ENCODE measurements at regions not wholly inside any gene's neighbourhood (a gene's known extent, or its start where the extent isn't known, plus 50 kb on each side); places are given as distances from the start of the nearest gene placed in this dataset.

DNA sequence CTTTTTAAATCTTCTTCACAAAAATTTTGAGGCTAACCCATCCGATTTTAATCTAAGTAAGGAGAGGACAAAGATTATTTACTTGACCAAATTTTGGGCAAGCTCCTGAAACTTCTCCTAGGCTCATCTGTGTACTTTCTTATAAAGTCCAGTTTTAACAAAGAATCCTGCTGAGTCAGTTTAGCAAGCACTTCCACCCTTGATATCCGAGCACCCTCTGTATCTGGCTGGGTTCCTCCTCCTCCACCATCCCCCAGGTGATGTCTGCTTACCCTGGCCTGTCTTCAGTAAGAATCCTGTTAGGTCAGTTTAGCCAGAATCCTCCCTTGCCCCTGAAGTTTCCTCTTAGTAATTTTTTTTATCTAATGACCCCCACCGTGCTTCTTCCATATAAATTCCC, 140.5 kb downstream of the PHLDA1 start:
- no peak overlapping the region for H3K9ac ChIP-seq
- 91% methylated on average over 3 of the region's 3 CpGs for WGBS (ENCODE audit: low lambda C conversion rate)
- no peaks in the 10 kb centered on the region for H3F3A ChIP-seq (replicated peaks; ENCODE audit: insufficient read depth)

More for the DNA sequence above, 140.5 kb downstream of the PHLDA1 start:
- Histone ChIP-seq H3K79me2 (ENCODE audit: insufficient read depth) (no peaks in the 10 kb centered on the region), H3K36me3 (replicated peaks in 1 of 2; ENCODE audit: control insufficient read depth in 1 of 2, insufficient read depth in 2 of 2, low read length in 1 of 2) (no peaks in the 10 kb centered on the region), H2AFZ (ENCODE audit: low read depth) (no peak overlapping the region), H4K20me1 (ENCODE audit: insufficient read depth) (no peaks in the 10 kb centered on the region), H3K4me2 (no peak overlapping the region), H3K9me3 (no peaks in the 10 kb centered on the region), H3K9me2 (no peaks in the 10 kb centered on the region), H3K4me1 (ENCODE audit: control insufficient read depth in 1 of 2, insufficient read depth in 2 of 2, low read depth in 1 of 2, low read length in 1 of 2) (no peaks in the 10 kb centered on the region), H3K27me3 (ENCODE audit: insufficient read depth) (no peaks in the 10 kb centered on the region), H3K4me3 (ENCODE audit: low read depth in 2 of 2, low read length in 1 of 2) (no peak overlapping the region), H3K27ac (ENCODE audit: low read depth in 2 of 2, low read length in 1 of 2) (no peak overlapping the region)
- DNase-seq = no peak
- ChIA-PET POLR2A (no interaction called here), CTCF (no interaction called here)
- TF ChIP-seq, protein P1, sequence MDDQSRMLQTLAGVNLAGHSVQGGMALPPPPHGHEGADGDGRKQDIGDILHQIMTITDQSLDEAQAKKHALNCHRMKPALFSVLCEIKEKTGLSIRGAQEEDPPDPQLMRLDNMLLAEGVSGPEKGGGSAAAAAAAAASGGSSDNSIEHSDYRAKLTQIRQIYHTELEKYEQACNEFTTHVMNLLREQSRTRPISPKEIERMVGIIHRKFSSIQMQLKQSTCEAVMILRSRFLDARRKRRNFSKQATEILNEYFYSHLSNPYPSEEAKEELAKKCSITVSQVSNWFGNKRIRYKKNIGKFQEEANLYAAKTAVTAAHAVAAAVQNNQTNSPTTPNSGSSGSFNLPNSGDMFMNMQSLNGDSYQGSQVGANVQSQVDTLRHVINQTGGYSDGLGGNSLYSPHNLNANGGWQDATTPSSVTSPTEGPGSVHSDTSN (IDR thresholded peaks at IDR 0.05) = no peak
- TF ChIP-seq TEAD4 (IDR thresholded peaks at IDR 0.05; ENCODE audit: borderline replicate concordance, insufficient read depth) (no peak), TCF12 (IDR thresholded peaks at IDR 0.05) (no peak), RFX5 (IDR thresholded peaks at IDR 0.05; ENCODE audit: low read length) (no peak), GABPA (IDR thresholded peaks at IDR 0.05; ENCODE audit: low read depth) (no peak), SIN3A (IDR thresholded peaks at IDR 0.05; ENCODE audit: borderline replicate concordance, low read depth, low read length) (no peak), FOSL2 (IDR thresholded peaks at IDR 0.05; ENCODE audit: borderline replicate concordance, low read depth) (no peak), NRF1 (IDR thresholded peaks at IDR 0.05; ENCODE audit: low read depth, low read length) (no peak), JUND (IDR thresholded peaks at IDR 0.05) (no peak), MEF2A (IDR thresholded peaks at IDR 0.05; ENCODE audit: borderline replicate concordance, low read depth) (no peak), POLR2AphosphoS5 (IDR thresholded peaks at IDR 0.05; ENCODE audit: low read depth, low read length) (no peak), RCOR1 (IDR thresholded peaks at IDR 0.05; ENCODE audit: low read length) (no peak), SMC3 (IDR thresholded peaks at IDR 0.05; ENCODE audit: low read depth, low read length) (no peak), CHD2 (IDR thresholded peaks at IDR 0.05; ENCODE audit: low read length, partially characterized antibody) (no peak)
- TF ChIP-seq, protein P2, sequence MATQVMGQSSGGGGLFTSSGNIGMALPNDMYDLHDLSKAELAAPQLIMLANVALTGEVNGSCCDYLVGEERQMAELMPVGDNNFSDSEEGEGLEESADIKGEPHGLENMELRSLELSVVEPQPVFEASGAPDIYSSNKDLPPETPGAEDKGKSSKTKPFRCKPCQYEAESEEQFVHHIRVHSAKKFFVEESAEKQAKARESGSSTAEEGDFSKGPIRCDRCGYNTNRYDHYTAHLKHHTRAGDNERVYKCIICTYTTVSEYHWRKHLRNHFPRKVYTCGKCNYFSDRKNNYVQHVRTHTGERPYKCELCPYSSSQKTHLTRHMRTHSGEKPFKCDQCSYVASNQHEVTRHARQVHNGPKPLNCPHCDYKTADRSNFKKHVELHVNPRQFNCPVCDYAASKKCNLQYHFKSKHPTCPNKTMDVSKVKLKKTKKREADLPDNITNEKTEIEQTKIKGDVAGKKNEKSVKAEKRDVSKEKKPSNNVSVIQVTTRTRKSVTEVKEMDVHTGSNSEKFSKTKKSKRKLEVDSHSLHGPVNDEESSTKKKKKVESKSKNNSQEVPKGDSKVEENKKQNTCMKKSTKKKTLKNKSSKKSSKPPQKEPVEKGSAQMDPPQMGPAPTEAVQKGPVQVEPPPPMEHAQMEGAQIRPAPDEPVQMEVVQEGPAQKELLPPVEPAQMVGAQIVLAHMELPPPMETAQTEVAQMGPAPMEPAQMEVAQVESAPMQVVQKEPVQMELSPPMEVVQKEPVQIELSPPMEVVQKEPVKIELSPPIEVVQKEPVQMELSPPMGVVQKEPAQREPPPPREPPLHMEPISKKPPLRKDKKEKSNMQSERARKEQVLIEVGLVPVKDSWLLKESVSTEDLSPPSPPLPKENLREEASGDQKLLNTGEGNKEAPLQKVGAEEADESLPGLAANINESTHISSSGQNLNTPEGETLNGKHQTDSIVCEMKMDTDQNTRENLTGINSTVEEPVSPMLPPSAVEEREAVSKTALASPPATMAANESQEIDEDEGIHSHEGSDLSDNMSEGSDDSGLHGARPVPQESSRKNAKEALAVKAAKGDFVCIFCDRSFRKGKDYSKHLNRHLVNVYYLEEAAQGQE (IDR thresholded peaks at IDR 0.05; ENCODE audit: low read depth, low read length) = no peak
- TF ChIP-seq, protein P3, sequence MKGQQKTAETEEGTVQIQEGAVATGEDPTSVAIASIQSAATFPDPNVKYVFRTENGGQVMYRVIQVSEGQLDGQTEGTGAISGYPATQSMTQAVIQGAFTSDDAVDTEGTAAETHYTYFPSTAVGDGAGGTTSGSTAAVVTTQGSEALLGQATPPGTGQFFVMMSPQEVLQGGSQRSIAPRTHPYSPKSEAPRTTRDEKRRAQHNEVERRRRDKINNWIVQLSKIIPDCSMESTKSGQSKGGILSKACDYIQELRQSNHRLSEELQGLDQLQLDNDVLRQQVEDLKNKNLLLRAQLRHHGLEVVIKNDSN (IDR thresholded peaks at IDR 0.05; ENCODE audit: borderline replicate concordance, low read depth) = no peak
- TF ChIP-seq, protein P4, sequence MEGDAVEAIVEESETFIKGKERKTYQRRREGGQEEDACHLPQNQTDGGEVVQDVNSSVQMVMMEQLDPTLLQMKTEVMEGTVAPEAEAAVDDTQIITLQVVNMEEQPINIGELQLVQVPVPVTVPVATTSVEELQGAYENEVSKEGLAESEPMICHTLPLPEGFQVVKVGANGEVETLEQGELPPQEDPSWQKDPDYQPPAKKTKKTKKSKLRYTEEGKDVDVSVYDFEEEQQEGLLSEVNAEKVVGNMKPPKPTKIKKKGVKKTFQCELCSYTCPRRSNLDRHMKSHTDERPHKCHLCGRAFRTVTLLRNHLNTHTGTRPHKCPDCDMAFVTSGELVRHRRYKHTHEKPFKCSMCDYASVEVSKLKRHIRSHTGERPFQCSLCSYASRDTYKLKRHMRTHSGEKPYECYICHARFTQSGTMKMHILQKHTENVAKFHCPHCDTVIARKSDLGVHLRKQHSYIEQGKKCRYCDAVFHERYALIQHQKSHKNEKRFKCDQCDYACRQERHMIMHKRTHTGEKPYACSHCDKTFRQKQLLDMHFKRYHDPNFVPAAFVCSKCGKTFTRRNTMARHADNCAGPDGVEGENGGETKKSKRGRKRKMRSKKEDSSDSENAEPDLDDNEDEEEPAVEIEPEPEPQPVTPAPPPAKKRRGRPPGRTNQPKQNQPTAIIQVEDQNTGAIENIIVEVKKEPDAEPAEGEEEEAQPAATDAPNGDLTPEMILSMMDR (IDR thresholded peaks at IDR 0.05) = no peak
- TF ChIP-seq, protein P5, sequence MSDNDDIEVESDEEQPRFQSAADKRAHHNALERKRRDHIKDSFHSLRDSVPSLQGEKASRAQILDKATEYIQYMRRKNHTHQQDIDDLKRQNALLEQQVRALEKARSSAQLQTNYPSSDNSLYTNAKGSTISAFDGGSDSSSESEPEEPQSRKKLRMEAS (IDR thresholded peaks at IDR 0.05; ENCODE audit: low read depth) = no peak
